Islet precursor cell (in vitro differentiated cells): ENCODE measurements at regions not wholly inside any gene's neighbourhood (a gene's known extent, or its start where the extent isn't known, plus 50 kb on each side); places are given as distances from the start of the nearest gene placed in this dataset.
"Not testable (repeated sequence)": the region's sequence is repeated elsewhere in the genome, so short reads cannot be mapped to it uniquely, and the experiment has no call there.

Source experiments
- DNase-seq: peaks from one replicate; pipeline ENCODE4 v3.0.0-alpha.2; 2018

DNA sequence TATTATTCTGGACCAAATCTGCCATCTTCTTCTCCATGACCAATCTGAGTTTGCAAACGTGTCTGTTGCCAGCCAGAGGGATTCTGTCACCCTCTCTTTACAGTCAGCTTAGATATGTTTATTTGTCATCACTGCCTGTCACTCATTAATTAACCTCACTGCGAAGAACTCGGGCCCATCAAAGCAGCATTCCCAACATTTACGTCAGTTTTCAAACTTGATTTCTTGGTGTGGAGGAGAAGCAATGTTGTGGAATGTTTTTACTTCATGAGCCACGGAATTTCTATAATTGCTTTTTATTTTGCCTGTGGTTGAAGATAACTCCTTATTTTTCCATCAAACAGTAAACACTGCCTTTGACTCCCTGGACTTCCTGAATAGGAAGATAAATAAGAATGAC, 91.8 kb upstream of the CNKSR3 start:
- no peak for DNase-seq

DNA sequence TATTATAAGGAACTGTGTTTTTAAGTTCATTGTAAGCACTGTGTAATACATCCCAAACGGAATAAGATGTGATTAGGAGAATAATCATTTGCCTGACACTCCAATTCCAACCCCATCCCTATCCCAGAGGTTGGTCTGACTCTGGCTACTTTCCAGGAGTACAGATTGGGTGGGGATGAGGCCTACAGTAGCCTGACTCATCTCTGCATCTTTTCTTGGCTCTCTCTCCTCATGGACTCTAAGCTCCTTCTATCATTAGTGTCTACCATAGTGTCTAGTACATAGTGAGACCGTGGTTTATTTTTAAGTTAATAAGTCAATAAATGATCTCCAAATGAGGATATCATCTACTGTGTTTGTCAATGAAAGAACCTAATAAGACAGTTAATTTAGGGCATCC, 92.2 kb upstream of the CNKSR3 start:
- DNase-seq: no peak

DNA sequence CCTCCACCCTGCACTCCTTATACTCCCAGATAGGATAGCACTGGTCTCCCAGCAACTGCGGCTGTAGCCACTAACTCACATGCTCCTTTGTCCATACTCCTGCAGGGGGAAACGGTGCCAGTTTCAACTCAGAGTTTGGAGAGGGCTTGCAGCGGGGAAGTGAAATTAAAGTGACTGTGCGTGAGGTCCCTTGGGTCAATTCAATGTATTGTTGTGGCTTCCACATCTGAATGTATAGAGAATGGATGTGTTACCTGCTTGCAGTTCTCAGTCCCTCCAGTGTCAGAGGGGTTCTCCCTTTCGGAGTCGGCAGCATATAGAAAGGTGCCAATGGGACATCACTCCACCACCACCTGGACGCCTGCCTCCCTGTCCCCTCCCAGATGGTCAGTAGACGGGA, 93.6 kb upstream of the CNKSR3 start:
- DNase-seq: no peak

- DNase-seq: no peak
These were observed 94.8 kb upstream of the CNKSR3 start for GRCh38 chr6:154605178-154605881.

DNA sequence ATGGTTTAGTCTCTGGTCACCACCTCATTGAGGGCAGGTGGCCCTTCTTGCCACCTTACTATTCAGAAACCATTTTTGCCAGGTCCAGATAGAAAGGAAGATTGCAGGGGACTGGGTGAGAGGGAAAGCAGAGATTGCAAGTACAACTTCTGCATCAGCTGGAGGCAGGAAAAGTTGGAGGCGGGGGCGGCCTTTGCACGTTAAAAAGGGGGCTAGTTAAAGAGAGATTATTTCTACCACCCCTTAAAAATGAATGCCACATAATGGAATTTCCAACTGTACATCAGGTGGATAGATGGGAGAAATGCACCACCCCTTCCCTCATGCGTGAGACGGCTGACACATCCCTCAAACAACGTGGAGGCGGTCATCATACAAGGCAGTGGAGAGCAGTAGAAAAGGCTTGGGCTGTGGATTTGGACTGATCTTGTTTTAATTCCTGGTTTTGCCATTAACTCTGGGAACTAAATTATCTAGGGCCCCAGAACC, 95.4 kb upstream of the CNKSR3 start:
- DNase-seq: no peak

- DNase-seq: no peak
These were observed 96.0 kb upstream of the CNKSR3 start for GRCh38 chr6:154606457-154606856.

- DNase-seq: no peak
These were observed 96.4 kb upstream of the CNKSR3 start for GRCh38 chr6:154606860-154607259.

DNA sequence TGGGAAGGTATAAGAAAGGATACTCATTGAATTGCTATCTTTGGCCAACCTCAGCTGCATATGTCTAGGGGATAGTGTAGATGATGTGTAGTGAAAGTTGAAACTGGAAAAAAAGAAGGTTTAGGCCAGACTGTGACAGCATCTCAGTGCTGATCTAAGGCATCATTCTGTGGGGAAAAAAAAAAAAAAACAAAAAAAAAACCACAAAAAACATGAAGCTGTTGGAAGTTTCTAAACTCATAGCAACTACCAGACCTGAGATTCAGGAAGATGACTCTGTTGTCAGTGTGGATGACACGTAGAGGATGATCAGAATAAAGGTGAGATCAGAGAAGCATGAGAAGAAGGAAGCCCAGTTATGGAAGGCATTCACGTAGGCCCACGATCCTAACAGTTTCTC, 100.8 kb upstream of the CNKSR3 start:
- no peak for DNase-seq

DNA sequence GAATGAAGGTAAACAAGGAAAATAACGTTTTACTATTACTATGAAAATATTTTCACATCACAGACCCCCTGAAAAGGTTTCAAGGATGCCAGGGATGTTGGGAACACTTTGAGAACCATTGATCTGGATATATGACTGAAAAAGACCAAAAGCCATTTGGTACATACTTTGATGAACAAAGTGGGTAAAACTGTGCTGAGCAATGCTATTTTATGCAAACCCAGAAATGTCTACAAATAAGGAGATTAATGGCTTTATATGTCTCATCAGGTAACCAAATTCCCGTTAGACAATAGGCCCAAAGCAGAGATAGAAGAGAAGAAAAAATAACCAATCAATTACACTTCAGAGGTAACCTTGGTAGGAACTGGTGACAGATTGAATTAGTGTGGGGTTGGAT, 101.4 kb upstream of the CNKSR3 start:
- DNase-seq: no peak

- DNase-seq: no peak
These were observed 102.7 kb upstream of the CNKSR3 start for GRCh38 chr6:154613137-154613676.

- no peak for DNase-seq
These were observed 103.6 kb upstream of the CNKSR3 start for GRCh38 chr6:154614101-154614500.

DNA sequence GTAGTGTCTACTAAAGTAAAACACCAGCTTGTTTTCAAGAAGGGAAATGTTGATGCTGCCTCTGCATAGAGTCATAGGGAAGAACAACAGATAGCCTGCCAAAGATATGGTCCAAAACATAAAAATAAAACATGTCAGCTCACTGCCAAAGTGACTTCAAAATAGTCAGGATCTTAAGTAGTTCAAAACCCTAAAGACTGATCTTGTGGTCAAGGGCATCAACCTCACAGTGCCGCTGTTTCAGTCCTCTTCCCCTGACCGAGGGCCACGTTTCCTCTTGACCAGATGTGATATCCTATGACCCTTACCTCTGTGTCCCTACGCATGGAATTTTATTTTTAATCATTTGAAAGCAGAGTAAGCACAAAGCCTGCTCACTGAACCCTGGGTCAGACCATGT, 104.2 kb upstream of the CNKSR3 start:
- DNase-seq: no peak

GRCh38 chr6:154615483-154616025, 105.1 kb upstream of the CNKSR3 start:
- DNase-seq: no peak

DNA sequence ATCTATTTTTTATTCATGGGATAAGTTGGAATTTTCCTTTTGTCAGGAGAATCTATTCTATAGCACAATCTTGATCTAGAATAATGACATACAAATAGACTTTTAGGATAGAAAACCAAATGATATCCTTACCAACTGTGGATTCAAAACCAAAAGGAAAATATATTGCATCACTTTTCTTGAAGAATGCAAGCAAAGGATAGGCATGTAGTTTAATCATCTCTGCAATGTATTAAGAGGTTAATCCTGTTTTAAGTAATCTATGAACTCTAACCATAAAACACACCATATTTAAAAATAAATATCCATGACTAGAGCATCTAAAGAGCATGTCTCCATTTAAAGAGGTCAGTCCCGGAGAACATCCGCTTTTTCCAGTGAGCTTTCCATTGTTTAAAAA, 106.7 kb upstream of the CNKSR3 start:
- no peak for DNase-seq

DNA sequence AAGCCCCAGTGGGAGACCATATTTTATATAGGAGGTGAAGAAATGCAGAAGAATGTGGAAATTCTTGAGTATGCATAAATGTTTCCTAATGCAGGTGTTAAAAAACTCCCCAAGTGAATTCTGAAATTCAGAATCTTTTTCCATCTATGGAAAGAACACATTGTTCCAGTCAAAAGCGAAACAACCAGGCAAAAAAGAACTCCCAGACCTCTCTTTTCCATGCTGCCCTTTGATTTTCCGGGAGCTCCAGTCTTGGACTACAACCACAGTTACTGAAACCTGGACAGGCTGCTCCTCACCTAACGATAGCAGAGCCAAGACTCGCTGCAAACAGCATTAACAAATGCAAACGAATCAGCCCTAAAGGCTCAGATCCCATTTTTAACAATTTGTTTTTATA, 108.7 kb upstream of the CNKSR3 start:
- no peak for DNase-seq

GRCh38 chr6:154621686-154622085, 111.2 kb upstream of the CNKSR3 start:
- DNase-seq: no peak

GRCh38 chr6:154622618-154623336, 110.4 kb upstream of the SCAF8 start:
- no peak for DNase-seq

DNA sequence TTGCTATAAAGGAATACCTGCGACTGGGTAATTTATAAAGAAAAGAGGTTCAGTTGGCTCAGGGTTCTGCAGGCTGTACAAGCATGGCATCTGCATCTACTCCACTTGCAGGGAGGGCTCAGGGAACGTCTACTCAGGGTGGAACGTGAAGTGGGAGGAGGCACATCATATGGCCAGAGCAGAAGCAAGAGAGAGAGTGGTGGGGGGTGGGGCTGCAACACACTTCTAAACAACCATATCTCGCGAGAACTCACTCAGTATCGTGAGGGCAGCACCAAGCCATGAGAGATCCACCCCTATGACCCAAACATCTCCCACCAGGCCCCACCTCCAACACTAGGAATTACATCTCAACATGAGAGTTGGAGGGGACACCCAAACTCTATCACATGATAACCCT, 109.8 kb upstream of the SCAF8 start:
- no peak for DNase-seq

DNA sequence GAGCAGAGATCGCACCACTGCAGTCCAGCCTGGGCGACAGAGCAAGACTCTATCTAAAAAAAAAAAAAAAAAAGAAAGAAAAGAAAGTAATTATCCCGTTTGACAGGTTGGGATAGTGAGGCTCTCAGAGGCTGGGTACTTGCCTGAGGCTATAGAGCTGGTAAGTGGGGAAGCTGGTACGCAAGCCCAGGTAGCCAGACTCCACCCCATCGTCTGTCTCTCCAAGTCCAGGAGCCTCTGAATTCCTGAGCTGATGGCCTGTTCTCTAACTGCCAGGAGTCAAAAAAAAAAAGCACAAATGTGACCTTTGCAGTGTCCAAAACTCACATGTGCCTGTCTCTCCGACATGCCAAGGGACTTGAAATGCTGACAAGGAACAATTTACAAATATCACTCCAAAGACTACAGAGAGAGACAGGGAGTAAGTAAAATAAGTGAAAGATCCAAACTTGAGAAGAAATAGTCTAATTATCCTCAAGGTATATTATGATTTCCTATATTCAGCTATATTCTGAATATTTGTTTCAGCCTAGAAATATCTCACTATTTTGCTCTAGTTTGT, 109.1 kb upstream of the SCAF8 start:
- DNase-seq: peak; percentile 93

DNA sequence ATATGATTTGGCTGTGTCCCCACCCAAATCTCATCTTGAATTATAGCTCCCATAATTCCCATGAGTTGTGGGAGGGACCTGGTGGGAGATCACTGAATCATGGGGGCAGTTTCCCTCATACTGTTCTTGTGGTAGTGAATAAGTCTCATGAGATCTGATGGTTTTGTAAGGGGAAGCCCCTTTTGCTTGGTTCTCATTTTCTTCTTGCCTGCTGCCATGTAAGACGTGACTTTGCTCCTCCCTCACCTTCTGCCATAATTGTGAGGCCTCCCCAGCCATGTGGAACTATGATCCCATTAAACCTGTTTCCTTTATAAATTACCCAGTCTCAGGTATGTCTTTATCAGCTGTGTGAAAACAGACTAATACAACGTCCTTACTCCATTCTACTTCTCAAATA, 108.5 kb upstream of the SCAF8 start:
- DNase-seq: not testable (repeated sequence)

DNA sequence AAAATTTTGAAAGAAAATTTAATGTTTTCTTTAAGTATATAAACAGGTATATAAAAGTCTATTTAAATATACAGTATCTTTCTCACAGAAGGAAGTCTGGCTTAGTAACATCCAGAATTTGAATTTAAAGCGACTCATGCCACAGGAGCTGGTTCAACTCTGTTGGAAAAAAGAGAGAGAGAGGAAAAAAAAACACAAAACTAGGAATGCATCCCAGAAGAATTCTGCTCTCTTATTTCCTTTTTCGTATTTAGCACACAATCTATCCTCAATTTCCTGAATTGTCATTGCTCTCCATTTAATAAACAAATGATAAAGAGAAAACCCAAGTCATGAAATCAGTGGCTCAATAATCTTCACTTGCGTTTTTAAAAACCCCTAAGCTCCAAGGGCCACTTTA, 107.5 kb upstream of the SCAF8 start:
- DNase-seq: no peak

DNA sequence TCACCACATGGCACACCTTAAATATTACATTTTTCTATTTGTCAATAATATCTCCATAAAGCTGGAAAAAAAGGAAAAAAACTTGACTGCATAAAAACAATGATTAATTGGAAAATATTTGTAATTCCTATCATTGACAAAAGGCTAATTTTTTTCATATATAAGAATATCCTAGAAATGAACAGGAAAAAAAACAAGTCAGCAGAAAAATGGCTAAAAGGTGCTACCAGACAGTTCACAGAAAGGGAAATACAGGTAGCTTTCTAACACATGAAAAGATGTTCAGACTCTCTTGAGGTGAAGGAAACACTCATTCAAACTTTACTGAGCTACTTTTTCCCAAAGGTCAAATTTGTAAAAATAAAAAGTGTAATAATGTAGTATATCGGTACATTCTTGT, 104.1 kb upstream of the SCAF8 start:
- DNase-seq: no peak

GRCh38 chr6:154632119-154632518, 101.1 kb upstream of the SCAF8 start:
- DNase-seq: no peak

- DNase-seq: no peak
These were observed 95.8 kb upstream of the SCAF8 start for GRCh38 chr6:154637392-154637791.
